ENCODE measurements at regions not wholly inside any gene's neighbourhood (a gene's known extent, or its start where the extent isn't known, plus 50 kb on each side); places are given as distances from the start of the nearest gene placed in this dataset.

DNA sequence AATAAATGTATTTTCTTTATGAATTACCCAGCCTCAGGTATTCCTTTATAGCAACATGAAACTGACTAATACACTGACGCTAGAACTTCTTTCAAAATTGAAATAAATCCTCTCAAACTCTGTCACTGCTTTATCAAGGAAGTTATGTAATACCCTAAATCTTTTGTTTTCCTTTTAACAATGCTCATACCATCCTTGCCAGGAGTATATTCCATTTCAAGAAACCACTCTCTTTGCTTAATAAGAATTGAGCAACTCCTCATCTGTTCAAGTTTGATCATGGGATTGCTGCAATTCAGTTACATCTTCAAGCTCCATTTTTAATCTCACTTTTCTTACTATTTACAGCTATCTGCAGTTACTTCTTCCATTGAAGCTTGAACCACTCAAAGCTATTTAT is 707.6 kb upstream of the MARCKS start:
- WGBS, 3 donors, result 82 to 100% (median 93%) methylated on average over 1 of the region's 1 CpG
- no peak for DNase-seq
- Histone ChIP-seq H3K27ac (no peak overlapping the region), H3K9me3 (no peaks in the 10 kb centered on the region), H3K4me3 (no peak overlapping the region), H3K27me3 (no peaks in the 10 kb centered on the region), H3K36me3 (no peaks in the 10 kb centered on the region), H3K4me1 (ENCODE audit: insufficient read depth) (no peaks in the 10 kb centered on the region)
- intact Hi-C loops (cut with DNase I), result no loop called here
- TF ChIP-seq EP300 (IDR thresholded peaks at IDR 0.05), result no peak
- no peak for TF ChIP-seq POLR2A (IDR thresholded peaks at IDR 0.05)
- TF ChIP-seq, protein P1, sequence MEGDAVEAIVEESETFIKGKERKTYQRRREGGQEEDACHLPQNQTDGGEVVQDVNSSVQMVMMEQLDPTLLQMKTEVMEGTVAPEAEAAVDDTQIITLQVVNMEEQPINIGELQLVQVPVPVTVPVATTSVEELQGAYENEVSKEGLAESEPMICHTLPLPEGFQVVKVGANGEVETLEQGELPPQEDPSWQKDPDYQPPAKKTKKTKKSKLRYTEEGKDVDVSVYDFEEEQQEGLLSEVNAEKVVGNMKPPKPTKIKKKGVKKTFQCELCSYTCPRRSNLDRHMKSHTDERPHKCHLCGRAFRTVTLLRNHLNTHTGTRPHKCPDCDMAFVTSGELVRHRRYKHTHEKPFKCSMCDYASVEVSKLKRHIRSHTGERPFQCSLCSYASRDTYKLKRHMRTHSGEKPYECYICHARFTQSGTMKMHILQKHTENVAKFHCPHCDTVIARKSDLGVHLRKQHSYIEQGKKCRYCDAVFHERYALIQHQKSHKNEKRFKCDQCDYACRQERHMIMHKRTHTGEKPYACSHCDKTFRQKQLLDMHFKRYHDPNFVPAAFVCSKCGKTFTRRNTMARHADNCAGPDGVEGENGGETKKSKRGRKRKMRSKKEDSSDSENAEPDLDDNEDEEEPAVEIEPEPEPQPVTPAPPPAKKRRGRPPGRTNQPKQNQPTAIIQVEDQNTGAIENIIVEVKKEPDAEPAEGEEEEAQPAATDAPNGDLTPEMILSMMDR (IDR thresholded peaks at IDR 0.05), result no peak

DNA sequence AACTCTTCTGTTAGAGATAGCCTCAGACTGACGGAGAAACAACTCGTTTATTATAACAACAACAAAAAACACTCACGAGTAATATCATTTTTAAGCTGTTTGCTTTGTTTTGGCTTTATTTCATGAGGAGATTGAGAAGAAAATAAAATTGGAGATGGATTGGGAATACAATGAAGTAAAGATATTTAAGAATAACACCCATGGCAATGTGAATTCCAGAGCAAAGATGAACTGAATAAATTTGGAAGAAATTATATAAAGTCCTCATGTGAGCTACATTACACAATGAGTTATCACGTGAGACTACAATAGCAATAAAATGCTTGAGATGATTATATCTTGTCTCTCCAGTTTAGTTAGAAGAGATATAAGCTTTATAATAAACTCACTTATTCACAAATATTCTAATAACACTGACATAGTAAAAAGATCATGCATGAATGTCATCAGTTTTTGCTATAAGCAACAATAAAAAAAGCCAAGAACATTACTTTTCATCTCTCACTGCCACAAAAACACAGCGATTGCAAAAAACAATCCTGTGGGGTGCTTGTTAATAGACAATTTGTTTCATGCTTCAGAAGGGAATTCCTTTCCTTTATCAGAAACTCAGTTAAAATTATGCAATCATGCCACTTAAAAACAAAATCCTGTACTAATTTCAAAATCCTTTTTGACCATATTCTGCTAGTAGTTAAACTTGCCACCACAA is 696.7 kb upstream of the MARCKS start:
- WGBS, 3 donors, result 15 to 47% (median 20%) methylated on average over 5 of the region's 5 CpGs
- Histone ChIP-seq H3K36me3 (no peaks in the 10 kb centered on the region), H3K27me3 (no peaks in the 10 kb centered on the region), H3K4me1 (ENCODE audit: insufficient read depth) (peaks cover 2% of the 10 kb centered on the region), H3K4me3 (no peak overlapping the region), H3K27ac (no peak overlapping the region), H3K9me3 (no peaks in the 10 kb centered on the region)
- intact Hi-C loops (cut with DNase I), result no loop called here
- DNase-seq, result no peak
- TF ChIP-seq, protein P1 (IDR thresholded peaks at IDR 0.05), result no peak
- TF ChIP-seq EP300 (IDR thresholded peaks at IDR 0.05) (no peak), POLR2A (IDR thresholded peaks at IDR 0.05) (no peak)

DNA sequence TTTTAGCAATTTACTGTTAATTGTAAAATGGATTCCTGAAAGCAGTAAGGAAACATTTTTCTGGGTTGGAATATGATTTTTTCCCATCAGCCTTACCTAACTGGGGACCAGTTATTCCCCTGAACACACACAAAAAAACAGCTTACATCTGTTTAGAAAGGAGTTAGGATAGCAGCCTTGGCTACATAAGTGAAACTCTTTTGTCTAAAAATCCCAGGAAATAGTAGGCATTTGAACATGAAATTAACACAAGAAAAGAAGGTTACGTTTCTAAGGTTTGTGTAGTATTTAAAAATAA is 696.2 kb upstream of the MARCKS start:
- WGBS, 3 donors, result 80 to 88% (median 88%) methylated on average over 1 of the region's 1 CpG
- H3K27ac ChIP-seq, result no peak overlapping the region
- intact Hi-C loops (cut with DNase I), result no loop called here

DNA sequence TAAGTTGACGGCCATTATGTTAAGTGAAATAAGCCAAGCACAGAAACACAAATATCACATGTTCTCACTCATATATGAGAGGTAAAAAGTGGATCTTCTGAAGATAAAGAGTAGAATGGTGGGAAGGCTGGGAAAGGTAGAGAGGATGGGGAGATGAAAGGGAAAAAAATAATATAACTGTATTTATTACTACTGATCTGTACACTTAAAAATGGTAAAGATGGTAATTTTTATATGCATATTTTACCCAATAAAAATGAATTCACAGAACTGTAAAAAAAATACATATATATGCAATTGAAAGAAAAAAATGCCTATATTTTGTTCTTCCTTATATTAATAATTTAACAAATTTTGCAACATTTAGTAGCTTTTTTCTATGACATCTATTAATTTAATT is 694.4 kb upstream of the MARCKS start:
- no peak for DNase-seq
- intact Hi-C loops (cut with DNase I), result no loop called here
- Histone ChIP-seq H3K4me1 (ENCODE audit: insufficient read depth) (peaks cover 2% of the 10 kb centered on the region), H3K4me3 (no peak overlapping the region), H3K27me3 (no peaks in the 10 kb centered on the region), H3K27ac (no peak overlapping the region), H3K9me3 (no peaks in the 10 kb centered on the region), H3K36me3 (no peaks in the 10 kb centered on the region)
- TF ChIP-seq, protein P1 (IDR thresholded peaks at IDR 0.05), result no peak
- TF ChIP-seq EP300 (IDR thresholded peaks at IDR 0.05), result no peak
- no peak for TF ChIP-seq POLR2A (IDR thresholded peaks at IDR 0.05)
- 94 to 99% (median 99%) methylated on average over 1 of the region's 1 CpG for WGBS, 3 donors

More for the DNA sequence above, 696.2 kb upstream of the MARCKS start:
- peaks cover 2% of the 10 kb centered on the region for H3K4me1 ChIP-seq (ENCODE audit: insufficient read depth)
- TF ChIP-seq, protein P1 (IDR thresholded peaks at IDR 0.05), result no peak
- TF ChIP-seq EP300 (IDR thresholded peaks at IDR 0.05) (no peak), POLR2A (IDR thresholded peaks at IDR 0.05) (no peak)
- H3K36me3 ChIP-seq, result no peaks in the 10 kb centered on the region
- no peaks in the 10 kb centered on the region for H3K9me3 ChIP-seq
- DNase-seq, result no peak
- no peak overlapping the region for H3K4me3 ChIP-seq
- no peaks in the 10 kb centered on the region for H3K27me3 ChIP-seq

Measured in ovary (tissue), 7 donors.